ENCODE measurements at regions not wholly inside any gene's neighbourhood (a gene's known extent, or its start where the extent isn't known, plus 50 kb on each side); places are given as distances from the start of the nearest gene placed in this dataset.
A peak's percentile ranks its signal among the peaks of the same experiment; 100 is the strongest.

DNA sequence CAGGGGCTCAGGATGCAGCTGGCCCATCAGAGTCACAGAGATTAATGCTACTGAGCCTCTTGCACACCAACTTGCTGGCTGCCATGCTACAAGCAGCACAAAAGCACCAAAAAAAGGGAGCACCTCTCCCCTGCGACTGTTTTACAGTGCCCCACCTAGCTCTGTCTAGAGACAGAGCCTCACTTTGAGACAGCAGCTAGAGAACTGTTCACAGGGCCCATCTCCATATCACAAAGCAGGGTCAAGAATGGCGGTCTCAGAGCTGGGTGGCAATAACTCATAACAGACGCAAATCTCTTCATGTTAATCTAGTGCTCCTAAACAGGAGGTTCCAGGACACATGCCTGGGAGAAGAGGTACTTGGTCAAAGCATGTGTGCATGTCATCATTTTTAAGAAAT lies 953.0 kb downstream of the DCDC2C start:
- H3F3A ChIP-seq (ENCODE audit: low read depth) = no peaks in the 10 kb centered on the region
- H3K9ac ChIP-seq = no peak overlapping the region
- H3K27me3 ChIP-seq = no peaks in the 10 kb centered on the region
- no peaks in the 10 kb centered on the region for H3K9me3 Mint-ChIP-seq
- no peaks in the 10 kb centered on the region for H3K36me3 ChIP-seq
- TF ChIP-seq EZH2phosphoT487 (IDR thresholded peaks at IDR 0.05) = no peak
- no peak for TF ChIP-seq EZH2 (IDR thresholded peaks at IDR 0.05)
- TF ChIP-seq, protein P1, sequence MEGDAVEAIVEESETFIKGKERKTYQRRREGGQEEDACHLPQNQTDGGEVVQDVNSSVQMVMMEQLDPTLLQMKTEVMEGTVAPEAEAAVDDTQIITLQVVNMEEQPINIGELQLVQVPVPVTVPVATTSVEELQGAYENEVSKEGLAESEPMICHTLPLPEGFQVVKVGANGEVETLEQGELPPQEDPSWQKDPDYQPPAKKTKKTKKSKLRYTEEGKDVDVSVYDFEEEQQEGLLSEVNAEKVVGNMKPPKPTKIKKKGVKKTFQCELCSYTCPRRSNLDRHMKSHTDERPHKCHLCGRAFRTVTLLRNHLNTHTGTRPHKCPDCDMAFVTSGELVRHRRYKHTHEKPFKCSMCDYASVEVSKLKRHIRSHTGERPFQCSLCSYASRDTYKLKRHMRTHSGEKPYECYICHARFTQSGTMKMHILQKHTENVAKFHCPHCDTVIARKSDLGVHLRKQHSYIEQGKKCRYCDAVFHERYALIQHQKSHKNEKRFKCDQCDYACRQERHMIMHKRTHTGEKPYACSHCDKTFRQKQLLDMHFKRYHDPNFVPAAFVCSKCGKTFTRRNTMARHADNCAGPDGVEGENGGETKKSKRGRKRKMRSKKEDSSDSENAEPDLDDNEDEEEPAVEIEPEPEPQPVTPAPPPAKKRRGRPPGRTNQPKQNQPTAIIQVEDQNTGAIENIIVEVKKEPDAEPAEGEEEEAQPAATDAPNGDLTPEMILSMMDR (IDR thresholded peaks at IDR 0.05) = no peak
- DNase-seq (ENCODE audit: low spot score) = no peak
- H3K4me3 ChIP-seq = no peak overlapping the region
- H3K79me2 ChIP-seq (ENCODE audit: low read depth) = no peaks in the 10 kb centered on the region
- H4K20me1 ChIP-seq (ENCODE audit: low read depth) = no peaks in the 10 kb centered on the region
- no peak overlapping the region for H3K27ac ChIP-seq
- H3K36me3 Mint-ChIP-seq = no peaks in the 10 kb centered on the region
- peak overlapping the region; percentile 86 for H2AFZ ChIP-seq (replicated peaks)
- no peaks in the 10 kb centered on the region for H3K27me3 Mint-ChIP-seq (ENCODE audit: insufficient read depth, low read depth)
- H3K4me3 Mint-ChIP-seq = no peak overlapping the region
- H3K4me1 Mint-ChIP-seq = peaks cover 18% of the 10 kb centered on the region
- H3K9me3 ChIP-seq (ENCODE audit: low read depth) = no peaks in the 10 kb centered on the region
- no peaks in the 10 kb centered on the region for H3K4me1 ChIP-seq
- no peak overlapping the region for H3K4me2 ChIP-seq
- no peak overlapping the region for H3K27ac Mint-ChIP-seq

DNA sequence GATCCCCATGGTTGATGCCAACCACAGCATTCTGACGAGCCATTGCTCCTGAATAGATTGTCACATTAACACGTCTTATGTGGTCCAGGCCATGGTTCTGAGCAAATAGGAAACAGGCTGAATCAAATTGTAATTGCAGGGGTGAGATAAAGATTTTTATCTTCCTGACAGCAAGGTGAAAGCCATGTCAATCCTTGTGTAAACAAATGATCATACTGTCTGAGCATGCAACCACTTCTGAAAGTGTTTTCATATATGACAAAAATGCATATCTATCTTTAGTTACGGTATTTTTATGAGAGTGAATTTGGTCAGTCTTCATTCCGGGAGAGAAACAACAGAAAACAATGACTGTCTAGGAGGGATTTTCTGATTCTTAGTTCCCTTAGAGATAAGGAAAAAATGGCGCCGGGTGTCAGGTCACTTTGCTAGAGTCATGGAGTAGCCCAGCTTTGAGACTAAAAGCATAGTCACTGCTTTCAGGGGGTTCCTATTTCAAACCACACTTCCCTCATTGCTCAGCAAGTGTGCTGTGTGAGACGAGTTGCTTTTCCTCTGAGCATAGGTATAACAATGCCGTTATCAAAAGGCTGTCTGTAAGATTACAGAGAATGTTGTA lies 958.9 kb downstream of the DCDC2C start:
- Histone ChIP-seq H3K9ac (no peak overlapping the region), H3K4me2 (no peak overlapping the region)
- H3K27me3 Mint-ChIP-seq (ENCODE audit: insufficient read depth, low read depth) = no peaks in the 10 kb centered on the region

DNA sequence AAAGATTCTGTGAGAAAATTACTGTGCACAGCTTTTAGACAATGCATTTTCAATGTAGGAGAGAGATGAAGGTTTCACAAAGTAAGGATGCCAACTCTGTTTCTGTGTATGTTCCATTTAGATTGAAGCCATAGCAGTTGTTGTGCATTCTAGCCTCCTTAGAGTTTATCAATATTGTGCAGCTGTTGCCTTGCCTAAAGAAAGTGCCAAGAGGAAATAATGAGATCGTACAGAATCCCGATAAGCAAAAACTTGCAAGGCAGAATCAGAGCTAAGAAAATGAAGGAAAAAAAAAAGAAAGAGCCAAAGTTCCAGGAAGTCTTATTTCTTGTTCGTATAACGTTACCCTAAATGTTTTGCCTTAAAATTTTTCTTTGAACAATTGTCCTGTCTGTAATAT lies 965.0 kb downstream of the DCDC2C start:
- no peak overlapping the region for H3K9ac ChIP-seq
- H3K27ac Mint-ChIP-seq = no peak overlapping the region

More for the DNA sequence above, 958.9 kb downstream of the DCDC2C start:
- no peaks in the 10 kb centered on the region for H4K20me1 ChIP-seq (ENCODE audit: low read depth)
- H3K27ac Mint-ChIP-seq = no peak overlapping the region
- H3K4me3 ChIP-seq = no peak overlapping the region
- H3K9me3 Mint-ChIP-seq = no peaks in the 10 kb centered on the region
- H3K9me3 ChIP-seq (ENCODE audit: low read depth) = no peaks in the 10 kb centered on the region
- no peak overlapping the region for H3K27ac ChIP-seq
- H3F3A ChIP-seq (ENCODE audit: low read depth) = no peaks in the 10 kb centered on the region
- no peaks in the 10 kb centered on the region for H3K36me3 Mint-ChIP-seq
- no peaks in the 10 kb centered on the region for H3K79me2 ChIP-seq (ENCODE audit: low read depth)
- no peak overlapping the region for H3K4me3 Mint-ChIP-seq
- H3K36me3 ChIP-seq = no peaks in the 10 kb centered on the region
- no peaks in the 10 kb centered on the region for H3K4me1 Mint-ChIP-seq
- no peaks in the 10 kb centered on the region for H3K27me3 ChIP-seq
- H3K4me1 ChIP-seq = no peaks in the 10 kb centered on the region
- no peak for TF ChIP-seq EZH2 (IDR thresholded peaks at IDR 0.05)
- no peak for DNase-seq (ENCODE audit: low spot score)
- H2AFZ ChIP-seq (replicated peaks) = peak overlapping the region; percentile 17

DNA sequence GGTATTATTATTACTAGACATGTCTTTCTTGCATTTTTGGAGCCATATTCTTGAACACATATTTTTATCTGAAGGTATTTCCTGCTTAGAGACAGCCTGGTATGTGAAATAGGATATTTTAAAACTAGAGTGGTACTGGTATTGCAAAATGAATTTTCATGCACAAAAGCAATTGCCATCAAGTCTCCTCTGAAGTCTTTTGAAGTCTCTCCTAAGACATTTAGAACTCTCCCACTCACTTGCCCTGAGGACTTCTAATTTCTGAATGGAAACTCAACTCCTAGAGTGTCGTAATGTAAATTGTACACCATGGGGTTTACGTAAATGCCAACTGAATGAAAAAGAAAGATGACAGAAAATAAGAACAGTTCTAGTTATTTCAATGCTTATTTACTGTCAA lies 967.0 kb downstream of the DCDC2C start:
- Histone ChIP-seq H3K4me2 (no peak overlapping the region), H3K27me3 (no peaks in the 10 kb centered on the region), H3K4me1 (no peaks in the 10 kb centered on the region), H2AFZ (replicated peaks) (no peak overlapping the region), H3K36me3 (no peaks in the 10 kb centered on the region), H3K9me3 (ENCODE audit: low read depth) (no peaks in the 10 kb centered on the region), H3K9ac (no peak overlapping the region), H4K20me1 (ENCODE audit: low read depth) (no peaks in the 10 kb centered on the region), H3K79me2 (ENCODE audit: low read depth) (no peaks in the 10 kb centered on the region), H3K27ac (no peak overlapping the region), H3K4me3 (no peak overlapping the region), H3F3A (ENCODE audit: low read depth) (no peaks in the 10 kb centered on the region)
- H3K4me3 Mint-ChIP-seq = no peak overlapping the region
- no peaks in the 10 kb centered on the region for H3K36me3 Mint-ChIP-seq
- TF ChIP-seq, protein P1 (IDR thresholded peaks at IDR 0.05) = no peak
- TF ChIP-seq EZH2phosphoT487 (IDR thresholded peaks at IDR 0.05) (no peak), EZH2 (IDR thresholded peaks at IDR 0.05) (no peak)
- no peaks in the 10 kb centered on the region for H3K27me3 Mint-ChIP-seq (ENCODE audit: insufficient read depth, low read depth)
- H3K27ac Mint-ChIP-seq = no peak overlapping the region
- no peaks in the 10 kb centered on the region for H3K9me3 Mint-ChIP-seq
- DNase-seq (ENCODE audit: low spot score) = no peak
- H3K4me1 Mint-ChIP-seq = no peaks in the 10 kb centered on the region

More for the DNA sequence above, 965.0 kb downstream of the DCDC2C start:
- Histone ChIP-seq H3K4me2 (no peak overlapping the region), H3K4me3 (no peak overlapping the region), H4K20me1 (ENCODE audit: low read depth) (no peaks in the 10 kb centered on the region), H3K27me3 (no peaks in the 10 kb centered on the region), H2AFZ (replicated peaks) (no peak overlapping the region), H3F3A (ENCODE audit: low read depth) (no peaks in the 10 kb centered on the region), H3K9me3 (ENCODE audit: low read depth) (no peaks in the 10 kb centered on the region), H3K79me2 (ENCODE audit: low read depth) (no peaks in the 10 kb centered on the region), H3K36me3 (no peaks in the 10 kb centered on the region), H3K4me1 (no peaks in the 10 kb centered on the region), H3K27ac (no peak overlapping the region)
- DNase-seq (ENCODE audit: low spot score) = no peak
- Mint-ChIP-seq H3K4me3 (no peak overlapping the region), H3K9me3 (no peaks in the 10 kb centered on the region), H3K36me3 (no peaks in the 10 kb centered on the region), H3K4me1 (no peaks in the 10 kb centered on the region), H3K27me3 (ENCODE audit: insufficient read depth, low read depth) (no peaks in the 10 kb centered on the region)
- TF ChIP-seq EZH2phosphoT487 (IDR thresholded peaks at IDR 0.05) (no peak), EZH2 (IDR thresholded peaks at IDR 0.05) (no peak)
- TF ChIP-seq, protein P1 (IDR thresholded peaks at IDR 0.05) = no peak

Data from neural progenitor cell (in vitro differentiated cells).